Lung microvascular endothelial cell (primary cell): ENCODE measurements at regions not wholly inside any gene's neighbourhood (a gene's known extent, or its start where the extent isn't known, plus 50 kb on each side); places are given as distances from the start of the nearest gene placed in this dataset.

Source experiments
- DNase-seq, 2 donors: peaks; one replicate each; pipeline versions ENCODE4 v3.0.0 to v3.0.0-alpha.2; 2010; ENCODE audit warnings: low read depth in 2 of 2

- no peak for DNase-seq
These were observed 110.0 kb upstream of the PRR20A start for GRCh38 chr13:57030671-57031070.

GRCh38 chr13:57036290-57036689 lies 104.4 kb upstream of the PRR20A start:
- DNase-seq = no peak

- DNase-seq = no peak
These were observed 95.8 kb upstream of the PRR20A start for GRCh38 chr13:57044910-57045309.

- no peak for DNase-seq
These were observed 94.7 kb upstream of the PRR20A start for GRCh38 chr13:57045826-57046546.

GRCh38 chr13:57056601-57057180 lies 84.0 kb upstream of the PRR20A start:
- DNase-seq = no peak

GRCh38 chr13:57063007-57063406 lies 77.7 kb upstream of the PRR20A start:
- no peak for DNase-seq

GRCh38 chr13:57073983-57074382 lies 66.7 kb upstream of the PRR20A start:
- DNase-seq = no peak

GRCh38 chr13:57075588-57075987 lies 65.1 kb upstream of the PRR20A start:
- DNase-seq = no peak

GRCh38 chr13:57087006-57087405 lies 53.7 kb upstream of the PRR20A start:
- DNase-seq = no peak
